Neuronal stem cell (in vitro differentiated cells): ENCODE measurements at regions not wholly inside any gene's neighbourhood (a gene's known extent, or its start where the extent isn't known, plus 50 kb on each side); places are given as distances from the start of the nearest gene placed in this dataset.

ENCODE experiments used
- DNase-seq: peaks from one replicate; pipeline ENCODE4 v3.0.0-alpha.2; 2013; ENCODE audit warnings: low spot score
- H2AFZ ChIP-seq: one replicate; pipeline ENCODE4 v1.6.1; 2013; ENCODE audit warnings: mild to moderate bottlenecking, low read length, inconsistent platforms
- H2AK5ac ChIP-seq: 2 replicates; pipeline ENCODE4 v1.6.1; 2013; ENCODE audit warnings: low read depth, mild to moderate bottlenecking, inconsistent platforms, low read length, moderate library complexity, mixed read lengths
- H2BK120ac ChIP-seq: 2 replicates; pipeline ENCODE4 v1.6.1; 2013; ENCODE audit warnings: low read depth, mild to moderate bottlenecking, inconsistent platforms, low read length, moderate library complexity, mixed read lengths
- H2BK12ac ChIP-seq: one replicate; pipeline ENCODE4 v1.6.1; 2013; ENCODE audit warnings: low read length, inconsistent platforms
- H2BK15ac ChIP-seq: 2 replicates; pipeline ENCODE4 v1.6.1; 2013; ENCODE audit warnings: mild to moderate bottlenecking, low read length, inconsistent platforms, mixed read lengths
- H2BK5ac ChIP-seq: one replicate; pipeline ENCODE4 v1.6.1; 2013; ENCODE audit warnings: inconsistent platforms, mild to moderate bottlenecking, low read length, moderate library complexity
- H3K14ac ChIP-seq: one replicate; pipeline ENCODE4 v1.6.1; 2013; ENCODE audit warnings: low read length, inconsistent platforms
- H3K18ac ChIP-seq: 2 replicates; pipeline ENCODE4 v1.6.1; 2013; ENCODE audit warnings: low read length, inconsistent platforms
- H3K23ac ChIP-seq: 2 replicates; pipeline ENCODE4 v1.6.1; 2013; ENCODE audit warnings: low read depth, mild to moderate bottlenecking, mixed read lengths, low read length, inconsistent platforms; ENCODE audit not compliant: poor library complexity
- H3K27ac ChIP-seq: replicated peaks from 3 replicates; pipeline ENCODE4 v1.5.1; 2013; ENCODE audit warnings: low read length, inconsistent platforms
- H3K27me3 ChIP-seq, 3 experiments: 2 replicates each; pipeline ENCODE4 v1.6.1; 2013; ENCODE audit warnings: low read length in 3 of 3, mild to moderate bottlenecking in 2 of 3, inconsistent platforms in 1 of 3, low read depth in 1 of 3, mixed read lengths in 1 of 3, moderate library complexity in 1 of 3; ENCODE audit not compliant: control insufficient read depth in 3 of 3, insufficient read depth in 3 of 3
- H3K36me3 ChIP-seq, 2 donors: replicated peaks in 1 of 2; 2 replicates each; pipeline ENCODE4 v1.6.1; 2013; ENCODE audit warnings: low read length in 2 of 2; ENCODE audit not compliant: control insufficient read depth in 2 of 2, insufficient read depth in 2 of 2
- H3K4ac ChIP-seq: 2 replicates; pipeline ENCODE4 v1.6.1; 2013; ENCODE audit warnings: inconsistent platforms, mild to moderate bottlenecking, low read length, moderate library complexity
- H3K4me1 ChIP-seq, 2 donors: 1 replicate in 1 of 2; 2 replicates in 1 of 2; pipeline ENCODE4 v1.6.1; 2013; ENCODE audit warnings: low read length in 2 of 2, low read depth in 1 of 2; ENCODE audit not compliant: control insufficient read depth in 2 of 2, insufficient read depth in 1 of 2
- H3K4me2 ChIP-seq: one replicate; pipeline ENCODE4 v1.6.1; 2013; ENCODE audit warnings: mild to moderate bottlenecking, low read length, inconsistent platforms; ENCODE audit not compliant: insufficient read depth, poor library complexity, severe bottlenecking
- H3K4me3 ChIP-seq, 2 donors: 2 replicates each; pipeline ENCODE4 v1.5.1; 2013; ENCODE audit warnings: low read length in 2 of 2, mild to moderate bottlenecking in 2 of 2, inconsistent platforms in 1 of 2, moderate library complexity in 1 of 2
- H3K79me1 ChIP-seq: one replicate; pipeline ENCODE4 v1.6.1; 2013; ENCODE audit warnings: low read depth, mild to moderate bottlenecking, inconsistent platforms, low read length, moderate library complexity
- H3K9ac ChIP-seq: one replicate; pipeline ENCODE4 v1.6.1; 2013; ENCODE audit warnings: mild to moderate bottlenecking, low read depth, low read length, inconsistent platforms; ENCODE audit not compliant: poor library complexity
- H3K9me3 ChIP-seq, 2 donors: replicated peaks in 1 of 2; 2 replicates each; pipeline versions ENCODE3 to v1.6.1; 2013; ENCODE audit warnings: low read length in 2 of 2, mild to moderate bottlenecking in 2 of 2, inconsistent platforms in 1 of 2, low read depth in 1 of 2, mixed read lengths in 1 of 2, moderate library complexity in 1 of 2; ENCODE audit not compliant: control insufficient read depth in 2 of 2, insufficient read depth in 1 of 2
- H4K8ac ChIP-seq: one replicate; pipeline ENCODE4 v1.6.1; 2013; ENCODE audit warnings: low read depth, mild to moderate bottlenecking, inconsistent platforms, low read length, moderate library complexity
- H4K91ac ChIP-seq: one replicate; pipeline ENCODE4 v1.6.1; 2013; ENCODE audit warnings: low read length, low read depth, mild to moderate bottlenecking, inconsistent platforms; ENCODE audit not compliant: poor library complexity
- WGBS, 2 donors: extraction: QIAGEN DNeasy Blood & Tissue Kit; methylation state at CpG; one replicate each; pipeline ENCODE4 v1.1.7; 2013; ENCODE audit warnings: missing lambda C conversion rate in 2 of 2, mixed read lengths in 1 of 2; ENCODE audit not compliant: insufficient read length in 2 of 2, insufficient replicate concordance in 1 of 2; ENCODE audit errors: extremely low coverage in 2 of 2; 5-methylcytosine and 5-hydroxymethylcytosine counted together

GRCh38 chr3:78273326-78273725, 1233.4 kb downstream of the ROBO2 start:
- Histone ChIP-seq H3K9ac (no peak overlapping the region), H3K4me2 (no peak overlapping the region), H3K27ac (no peak overlapping the region), H3K4me1 (peaks cover 0 to 2% of the 10 kb centered on the region in 2 donors), H3K18ac (no peak overlapping the region), H2BK120ac (no peak overlapping the region), H3K9me3 (peaks cover 0 to 4% of the 10 kb centered on the region in 2 donors), H2BK15ac (no peak overlapping the region), H2BK5ac (no peak overlapping the region), H4K91ac (no peak overlapping the region), H2BK12ac (no peak overlapping the region), H3K4me3 (no peak overlapping the region), H4K8ac (no peak overlapping the region), H3K79me1 (no peaks in the 10 kb centered on the region), H2AFZ (no peak overlapping the region), H3K23ac (no peak overlapping the region), H3K27me3 (no peaks in the 10 kb centered on the region), H2AK5ac (no peak overlapping the region), H3K4ac (no peak overlapping the region), H3K36me3 (no peaks in the 10 kb centered on the region), H3K14ac (no peak overlapping the region)
- no peak for DNase-seq
- no CpG with 5 or more reads among the region's 4 CpGs for WGBS, 2 donors

DNA sequence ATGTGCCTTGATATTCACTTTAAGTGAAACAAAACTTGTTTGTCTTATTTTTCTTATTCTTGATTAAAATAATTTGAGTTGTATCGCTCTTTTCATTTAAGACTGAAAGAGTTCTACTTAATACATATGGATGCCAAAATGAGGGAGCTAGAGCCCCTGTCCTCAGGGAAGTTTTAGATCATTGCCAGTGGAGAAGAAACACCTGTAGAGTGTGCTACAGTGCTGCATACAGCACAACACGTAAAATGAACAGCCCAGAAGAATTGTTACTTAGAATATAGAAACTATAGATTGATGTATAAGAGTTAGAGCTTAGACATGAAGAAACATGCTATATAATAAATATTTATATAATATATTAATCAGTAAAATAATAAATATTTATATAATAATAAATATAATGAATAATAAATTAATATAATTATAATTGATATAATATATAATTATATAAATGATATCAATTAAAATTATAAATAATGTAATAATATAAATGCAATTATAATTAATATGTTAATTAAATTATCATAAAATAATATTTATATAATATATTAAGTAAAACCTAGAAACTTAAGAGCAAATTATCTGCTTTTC, 1234.7 kb downstream of the ROBO2 start:
- Histone ChIP-seq H3K4me2 (no peak overlapping the region), H4K8ac (no peak overlapping the region), H3K18ac (no peak overlapping the region), H2BK120ac (no peak overlapping the region), H3K36me3 (no peaks in the 10 kb centered on the region), H3K9ac (no peak overlapping the region), H3K27me3 (no peaks in the 10 kb centered on the region), H2BK15ac (no peak overlapping the region), H2BK12ac (no peak overlapping the region), H3K14ac (no peak overlapping the region), H3K4ac (no peak overlapping the region), H4K91ac (no peak overlapping the region), H2BK5ac (no peak overlapping the region), H3K4me1 (peaks cover 0 to 2% of the 10 kb centered on the region in 2 donors), H3K23ac (no peak overlapping the region), H3K27ac (no peak overlapping the region), H2AK5ac (no peak overlapping the region), H3K9me3 (no peaks in the 10 kb centered on the region), H3K4me3 (no peak overlapping the region), H2AFZ (no peak overlapping the region), H3K79me1 (no peaks in the 10 kb centered on the region)
- no peak for DNase-seq
- WGBS, 2 donors: no CpG with 5 or more reads among the region's 2 CpGs

DNA sequence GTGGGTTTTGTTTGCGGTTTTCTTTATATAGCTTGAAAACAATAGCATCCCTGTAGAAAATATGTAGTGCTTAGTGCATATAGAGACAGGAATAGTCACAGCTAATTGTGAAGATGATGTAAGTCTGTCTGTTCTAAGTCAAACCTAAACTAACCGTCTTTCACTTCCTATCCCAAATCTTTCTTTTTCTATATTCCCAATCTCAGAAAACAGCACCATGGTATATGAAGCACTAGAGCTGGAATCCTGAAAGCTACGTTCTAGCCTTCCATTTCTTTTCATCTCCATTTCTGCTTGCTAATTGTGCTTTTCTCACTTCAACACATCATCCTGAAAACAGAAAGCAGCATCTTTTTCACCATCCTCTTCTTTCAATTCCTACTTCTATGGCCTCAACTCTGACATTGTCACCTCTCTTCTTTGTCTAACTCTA, 1235.5 kb downstream of the ROBO2 start:
- Histone ChIP-seq H3K36me3 (no peaks in the 10 kb centered on the region), H3K9me3 (no peaks in the 10 kb centered on the region), H3K14ac (no peak overlapping the region), H2BK15ac (no peak overlapping the region), H2BK120ac (no peak overlapping the region), H2AFZ (no peak overlapping the region), H2AK5ac (no peak overlapping the region), H3K27ac (no peak overlapping the region), H3K79me1 (no peaks in the 10 kb centered on the region), H3K4me2 (no peak overlapping the region), H3K18ac (no peak overlapping the region), H3K9ac (no peak overlapping the region), H3K27me3 (no peaks in the 10 kb centered on the region), H4K91ac (no peak overlapping the region), H2BK5ac (no peak overlapping the region), H2BK12ac (no peak overlapping the region), H4K8ac (no peak overlapping the region), H3K4me3 (no peak overlapping the region), H3K4me1 (peaks cover 0 to 2% of the 10 kb centered on the region in 2 donors), H3K23ac (no peak overlapping the region), H3K4ac (no peak overlapping the region)
- no peak for DNase-seq
- 100% methylated on average over 1 of the region's 3 CpGs; no CpG with 5 or more reads in 1 of the 2 donors for WGBS, 2 donors

GRCh38 chr3:78277220-78277619, 1237.3 kb downstream of the ROBO2 start:
- H2BK12ac ChIP-seq: no peak overlapping the region
- H2BK120ac ChIP-seq: no peak overlapping the region
- no peak overlapping the region for H3K9ac ChIP-seq
- no peaks in the 10 kb centered on the region for H3K9me3 ChIP-seq
- H2BK15ac ChIP-seq: no peak overlapping the region
- DNase-seq: no peak
- H3K27ac ChIP-seq: no peak overlapping the region
- H3K79me1 ChIP-seq: no peaks in the 10 kb centered on the region
- no peak overlapping the region for H3K18ac ChIP-seq
- peaks cover 0 to 2% of the 10 kb centered on the region in 2 donors for H3K4me1 ChIP-seq
- no peak overlapping the region for H4K91ac ChIP-seq
- WGBS, 2 donors: no CpG with 5 or more reads among the region's 2 CpGs
- H3K4ac ChIP-seq: no peak overlapping the region
- no peaks in the 10 kb centered on the region for H3K27me3 ChIP-seq
- no peak overlapping the region for H2AK5ac ChIP-seq
- H3K23ac ChIP-seq: no peak overlapping the region
- H2BK5ac ChIP-seq: no peak overlapping the region
- H2AFZ ChIP-seq: peak overlapping the region; percentile 32
- no peaks in the 10 kb centered on the region for H3K36me3 ChIP-seq
- no peak overlapping the region for H3K4me3 ChIP-seq
- no peak overlapping the region for H3K14ac ChIP-seq
- H4K8ac ChIP-seq: no peak overlapping the region
- no peak overlapping the region for H3K4me2 ChIP-seq
